ENCODE measurements at regions not wholly inside any gene's neighbourhood (a gene's known extent, or its start where the extent isn't known, plus 50 kb on each side); places are given as distances from the start of the nearest gene placed in this dataset.
"Not testable (repeated sequence)": the region's sequence is repeated elsewhere in the genome, so short reads cannot be mapped to it uniquely, and the experiment has no call there.

- no peak for TF ChIP-seq HDAC2 (IDR thresholded peaks at IDR 0.05; ENCODE audit: borderline replicate concordance in 1 of 2, low read depth in 2 of 2, low read length in 2 of 2)
- no peak for TF ChIP-seq E2F6 (IDR thresholded peaks at IDR 0.05)
- TF ChIP-seq RBBP5 (IDR thresholded peaks at IDR 0.05; ENCODE audit: borderline replicate concordance, low read depth, low read length), result no peak
- no peak for TF ChIP-seq SP1 (IDR thresholded peaks at IDR 0.05; ENCODE audit: low read depth, low read length)
- TF ChIP-seq YY1 (IDR thresholded peaks at IDR 0.05; ENCODE audit: low read depth, low read length), result no peak
- TF ChIP-seq MAFK (IDR thresholded peaks at IDR 0.05; ENCODE audit: low read depth, low read length), result no peak
- no peak for TF ChIP-seq CTCF (IDR thresholded peaks at IDR 0.05; ENCODE audit: control extremely low read depth in 1 of 3, insufficient read depth in 1 of 3, low read depth in 1 of 3, low read length in 3 of 3)
Measured at GRCh38 chr17:54353789-54354525, 531.2 kb downstream of the KIF2B start (continued).

GRCh38 chr17:54361073-54361472 is 538.3 kb downstream of the KIF2B start:
- H3K23ac ChIP-seq (ENCODE audit: insufficient read length); H3K4me1 ChIP-seq (replicated peaks in 1 of 4; ENCODE audit: control insufficient read depth in 3 of 4, insufficient read depth in 4 of 4, low read length in 3 of 4); H3K9ac ChIP-seq (replicated peaks in 1 of 4; ENCODE audit: extremely low read depth in 1 of 4, low read depth in 3 of 4, low read length in 3 of 4); H4K5ac ChIP-seq (ENCODE audit: insufficient read length, low read depth, low read length); DNase-seq (ENCODE audit: low read depth in 1 of 2, low spot score in 2 of 2); H3K14ac ChIP-seq (ENCODE audit: insufficient read length); H3K4ac ChIP-seq (replicated peaks; ENCODE audit: insufficient read length, low read depth, low read length); H3K18ac ChIP-seq (ENCODE audit: extremely low read depth, low read length); H3K27me3 ChIP-seq (replicated peaks in 1 of 4; ENCODE audit: control insufficient read depth in 3 of 4, extremely low read depth in 1 of 4, insufficient read depth in 3 of 4, low read length in 3 of 4); H3K56ac ChIP-seq (replicated peaks; ENCODE audit: insufficient read length, low read depth, low read length); H3K79me1 ChIP-seq (ENCODE audit: low read depth, low read length); H3K23me2 ChIP-seq (ENCODE audit: low read depth, low read length); CTCF ChIA-PET (ENCODE audit: partially characterized antibody); H2BK15ac ChIP-seq (ENCODE audit: low read length); H2BK5ac ChIP-seq (ENCODE audit: low read depth, low read length); H2AK5ac ChIP-seq (ENCODE audit: low read depth, low read length); FAIRE-seq; H4K20me1 ChIP-seq (replicated peaks in 1 of 2; ENCODE audit: control insufficient read depth in 1 of 2, insufficient read depth in 2 of 2, low read length in 2 of 2); H4K8ac ChIP-seq (ENCODE audit: extremely low read depth, insufficient read depth, low read length); H3K79me2 ChIP-seq (ENCODE audit: control insufficient read depth in 1 of 2, insufficient read depth in 2 of 2, low read length in 2 of 2); H2BK12ac ChIP-seq (ENCODE audit: low read depth, low read length); POLR2A ChIA-PET (ENCODE audit: partially characterized antibody); H4K91ac ChIP-seq (replicated peaks; ENCODE audit: insufficient read length, low read length): not testable (repeated sequence)
- peak overlapping the region; percentile 34; the same call in 1 of the 2 replicates for H3K27ac ChIP-seq (ENCODE audit: low read depth, low read length)
- H2BK120ac ChIP-seq (replicated peaks; ENCODE audit: low read depth, low read length), result peak overlapping the region; percentile 91
- H2AFZ ChIP-seq (ENCODE audit: low read length), result 0 out of 2 replicates have a peak overlapping the region, but pooled peaks have one; percentile 74
- H3K36me3 ChIP-seq (ENCODE audit: control insufficient read depth in 2 of 4, insufficient read depth in 4 of 4, low read length in 3 of 4), result peaks cover 0 to 23% (median under 1%) of the 10 kb centered on the region in 4 experiments; a peak in 3 of 8 replicates
- WGBS, 2 experiments (ENCODE audit: extremely low coverage in 1 of 2, insufficient coverage in 1 of 2, insufficient read length in 1 of 2, insufficient replicate concordance in 2 of 2, low coverage in 1 of 2, low lambda C conversion rate in 2 of 2, missing lambda C conversion rate in 1 of 2), result 39% methylated on average over 4 of the region's 4 CpGs; no CpG with 5 or more reads in 1 of the 2 experiments
- H3K4me3 ChIP-seq (ENCODE audit: extremely low read depth in 1 of 4, insufficient read depth in 2 of 4, low read depth in 3 of 4, low read length in 4 of 4), result peak overlapping the region in 1 of 4 experiments; percentile 41; a peak in 1 of 8 replicates
- peak overlapping the region; percentile 29; the same call in 1 of the 2 replicates for H2BK20ac ChIP-seq (ENCODE audit: low read length)
- peaks cover 25 to 28% of the 10 kb centered on the region in 2 experiments for H3K9me3 ChIP-seq (ENCODE audit: insufficient read depth in 2 of 2, low read depth in 1 of 2, low read length in 1 of 2)
- peak overlapping the region; percentile 12 to 30; a peak in 1 of 4 replicates for H3K4me2 ChIP-seq (ENCODE audit: insufficient read depth in 1 of 2, low read depth in 2 of 2, low read length in 2 of 2)
